Naive thymus-derived CD4-positive, alpha-beta T cell (primary cell): ENCODE measurements at regions not wholly inside any gene's neighbourhood (a gene's known extent, or its start where the extent isn't known, plus 50 kb on each side); places are given as distances from the start of the nearest gene placed in this dataset.

Experiments
- ATAC-seq: fragments of 150-1000 bp; cut with Tn5 transposase; 2 replicates; pipeline ENCODE4 v1.10.0; 2021; ENCODE audit warnings: mild to moderate bottlenecking, moderate library complexity
- CTCF ChIA-PET: fragments of 350-600 bp; sonication (Branson Sonifier 250); formaldehyde crosslinking; loops from one replicate; lab custom pipeline; 2021; ENCODE audit warnings: antibody characterized with exemption; lab: Charles Lee
- POLR2A ChIA-PET: fragments of 350-600 bp; sonication (Branson Sonifier 250); formaldehyde crosslinking; loops from one replicate; lab custom pipeline; 2021; ENCODE audit warnings: antibody characterized with exemption, inconsistent platforms; lab: Charles Lee
- DNase-seq, 9 donors: peaks; one replicate each; pipeline versions ENCODE4 v3.0.0 to v3.0.0-alpha.2; 2020 to 2022; ENCODE audit warnings: mixed read lengths in 1 of 9
- H3K27ac ChIP-seq: one replicate; pipeline ENCODE4 v1.7.0; 2013; ENCODE audit warnings: mild to moderate bottlenecking, low read depth, low read length, moderate library complexity
- H3K27me3 ChIP-seq, 2 donors: one replicate each; pipeline ENCODE4 v1.7.0; 2013; ENCODE audit warnings: low read length in 2 of 2, mild to moderate bottlenecking in 2 of 2, moderate library complexity in 2 of 2; ENCODE audit not compliant: control insufficient read depth in 2 of 2, insufficient read depth in 2 of 2
- H3K36me3 ChIP-seq, 3 experiments: 1 replicate in 2 of 3; 2 replicates in 1 of 3; pipeline ENCODE4 v1.7.0; 2013; ENCODE audit warnings: low read length in 3 of 3, mild to moderate bottlenecking in 3 of 3, moderate library complexity in 1 of 3; ENCODE audit not compliant: insufficient read depth in 3 of 3, control insufficient read depth in 2 of 3
- H3K4me1 ChIP-seq, 2 donors: one replicate each; pipeline ENCODE4 v1.7.0; 2013; ENCODE audit warnings: low read length in 2 of 2, mild to moderate bottlenecking in 2 of 2, moderate library complexity in 1 of 2; ENCODE audit not compliant: control insufficient read depth in 2 of 2, insufficient read depth in 2 of 2
- H3K4me3 ChIP-seq: 2 replicates; pipeline ENCODE4 v1.7.0; 2013; ENCODE audit warnings: mild to moderate bottlenecking, low read length
- H3K9me3 ChIP-seq, 3 experiments: 1 replicate in 2 of 3; 2 replicates in 1 of 3; pipeline ENCODE4 v1.7.0; 2013; ENCODE audit warnings: low read length in 3 of 3; ENCODE audit not compliant: control insufficient read depth in 2 of 3
- H3K27ac Mint-ChIP-seq, 9 donors: one replicate each; pipeline ENCODE4 v1.8.0; 2020 to 2022; ENCODE audit warnings: mixed read lengths in 9 of 9, mild to moderate bottlenecking in 8 of 9, moderate library complexity in 5 of 9, inconsistent platforms in 2 of 9
- H3K27me3 Mint-ChIP-seq, 5 donors: one replicate each; pipeline ENCODE4 v1.8.0; 2021 to 2022; ENCODE audit warnings: mixed read lengths in 5 of 5, mild to moderate bottlenecking in 1 of 5
- H3K36me3 Mint-ChIP-seq, 5 donors: one replicate each; pipeline ENCODE4 v1.8.0; 2020 to 2022; ENCODE audit warnings: mixed read lengths in 5 of 5, mild to moderate bottlenecking in 3 of 5, inconsistent platforms in 1 of 5
- H3K4me1 Mint-ChIP-seq, 7 donors: one replicate each; pipeline ENCODE4 v1.8.0; 2020 to 2022; ENCODE audit warnings: mixed read lengths in 7 of 7, mild to moderate bottlenecking in 3 of 7, inconsistent platforms in 1 of 7
- H3K4me3 Mint-ChIP-seq, 10 donors: one replicate each; pipeline ENCODE4 v1.8.0; 2020 to 2022; ENCODE audit warnings: mild to moderate bottlenecking in 10 of 10, mixed read lengths in 10 of 10, moderate library complexity in 6 of 10, inconsistent platforms in 2 of 10
- H3K9me3 Mint-ChIP-seq, 11 donors: one replicate each; pipeline ENCODE4 v1.8.0; 2020 to 2022; ENCODE audit warnings: mixed read lengths in 11 of 11, mild to moderate bottlenecking in 4 of 11, inconsistent platforms in 1 of 11, moderate library complexity in 1 of 11
- intact Hi-C, 2 donors: fragments of 100-400 bp; cut with micrococcal nuclease; formaldehyde crosslinking; loops; one replicate each; pipeline ENCODE4 v1.15.1; 2023

DNA sequence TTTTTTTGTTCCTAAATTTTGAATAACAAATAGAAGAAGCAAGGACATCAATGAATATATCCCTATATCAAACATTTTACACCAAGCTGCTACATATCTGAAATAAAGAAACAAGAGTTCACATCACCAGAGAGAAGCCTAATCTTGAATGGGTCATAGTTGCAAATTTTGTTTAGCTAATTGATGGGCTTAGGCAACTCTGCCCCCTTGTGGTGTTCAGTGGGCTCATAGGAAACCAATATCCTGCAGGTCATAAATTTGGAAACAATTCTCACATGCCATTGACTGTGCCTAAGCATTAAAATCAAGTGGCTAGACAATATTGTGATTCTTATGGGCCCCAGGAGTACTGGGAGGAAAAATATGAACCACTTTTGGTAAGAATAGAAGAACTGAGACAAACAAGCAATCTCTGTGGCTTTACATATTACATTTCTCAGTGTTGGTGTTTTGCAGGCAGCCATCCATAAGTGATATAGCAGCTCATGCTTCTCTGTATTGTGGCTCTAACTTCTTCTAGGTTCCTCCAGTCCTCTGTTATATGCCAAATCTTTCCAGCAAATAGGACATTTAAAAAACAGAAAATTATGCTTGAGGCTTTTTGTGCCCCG is 1262.8 kb upstream of the PRMT6 start:
- Mint-ChIP-seq H3K27me3 (no peaks in the 10 kb centered on the region), H3K27ac (no peak overlapping the region), H3K9me3 (peaks cover 0 to 17% (median 7%) of the 10 kb centered on the region in 11 donors), H3K36me3 (no peaks in the 10 kb centered on the region), H3K4me1 (no peaks in the 10 kb centered on the region), H3K4me3 (no peak overlapping the region)
- CTCF ChIA-PET, result no interaction called here
- Histone ChIP-seq H3K36me3 (no peaks in the 10 kb centered on the region), H3K27me3 (no peaks in the 10 kb centered on the region), H3K27ac (no peak overlapping the region), H3K9me3 (no peaks in the 10 kb centered on the region), H3K4me1 (no peaks in the 10 kb centered on the region), H3K4me3 (no peak overlapping the region)
- no peak for ATAC-seq
- POLR2A ChIA-PET, result no interaction called here
- no peak for DNase-seq
- intact Hi-C loops, result no loop called here

GRCh38 chr1:105795741-105796140 is 1260.7 kb upstream of the PRMT6 start:
- H3K36me3 Mint-ChIP-seq, result no peaks in the 10 kb centered on the region
- H3K9me3 Mint-ChIP-seq, result peaks cover 0 to 20% (median 10%) of the 10 kb centered on the region in 11 donors
- POLR2A ChIA-PET, result no interaction called here
- no peaks in the 10 kb centered on the region for H3K27me3 Mint-ChIP-seq
- no peaks in the 10 kb centered on the region for H3K4me1 Mint-ChIP-seq
- H3K36me3 ChIP-seq, result no peaks in the 10 kb centered on the region
- H3K9me3 ChIP-seq, result no peaks in the 10 kb centered on the region
- CTCF ChIA-PET, result interaction anchor here (0.7 kb wide), 1 partner anchor 399 kb away, joined by 3 read pairs; no protein-coding TSS in a partner anchor
- no peak overlapping the region for H3K27ac Mint-ChIP-seq
- no peak overlapping the region for H3K4me3 Mint-ChIP-seq
- H3K4me1 ChIP-seq, result no peaks in the 10 kb centered on the region
- no peak overlapping the region for H3K4me3 ChIP-seq
- H3K27me3 ChIP-seq, result no peaks in the 10 kb centered on the region
- ATAC-seq (no peak), DNase-seq (no peak)
- no peak overlapping the region for H3K27ac ChIP-seq
- intact Hi-C loops, result no loop called here

- no peaks in the 10 kb centered on the region for H3K36me3 ChIP-seq
- ChIA-PET CTCF (no interaction called here), POLR2A (no interaction called here)
- no peak overlapping the region for H3K4me3 Mint-ChIP-seq
- no peak overlapping the region for H3K4me3 ChIP-seq
- H3K9me3 Mint-ChIP-seq, result peaks cover 0 to 24% (median 9%) of the 10 kb centered on the region in 11 donors
- H3K9me3 ChIP-seq, result no peaks in the 10 kb centered on the region
- no peaks in the 10 kb centered on the region for H3K4me1 Mint-ChIP-seq
- no peak overlapping the region for H3K27ac ChIP-seq
- H3K27me3 Mint-ChIP-seq, result no peaks in the 10 kb centered on the region
- no peak overlapping the region for H3K27ac Mint-ChIP-seq
- H3K36me3 Mint-ChIP-seq, result no peaks in the 10 kb centered on the region
- H3K4me1 ChIP-seq, result no peaks in the 10 kb centered on the region
- DNase-seq, result no peak
- no peak for ATAC-seq
- H3K27me3 ChIP-seq, result no peaks in the 10 kb centered on the region
- intact Hi-C loops, result no loop called here
Measured at GRCh38 chr1:105830571-105831146, 1225.8 kb upstream of the PRMT6 start.

GRCh38 chr1:105838071-105838470 is 1218.4 kb upstream of the PRMT6 start:
- H3K27me3 Mint-ChIP-seq, result no peaks in the 10 kb centered on the region
- H3K9me3 Mint-ChIP-seq, result peaks cover 3 to 35% (median 11%) of the 10 kb centered on the region in 11 donors
- Histone ChIP-seq H3K27ac (no peak overlapping the region), H3K4me3 (no peak overlapping the region), H3K9me3 (peaks cover 0 to 9% (median 0%) of the 10 kb centered on the region in 3 experiments), H3K4me1 (no peaks in the 10 kb centered on the region), H3K27me3 (no peaks in the 10 kb centered on the region), H3K36me3 (no peaks in the 10 kb centered on the region)
- intact Hi-C loops, result no loop called here
- no peak overlapping the region for H3K4me3 Mint-ChIP-seq
- H3K27ac Mint-ChIP-seq, result no peak overlapping the region
- ChIA-PET CTCF (no interaction called here), POLR2A (no interaction called here)
- DNase-seq, result no peak
- no peaks in the 10 kb centered on the region for H3K36me3 Mint-ChIP-seq
- no peak for ATAC-seq
- no peaks in the 10 kb centered on the region for H3K4me1 Mint-ChIP-seq

DNA sequence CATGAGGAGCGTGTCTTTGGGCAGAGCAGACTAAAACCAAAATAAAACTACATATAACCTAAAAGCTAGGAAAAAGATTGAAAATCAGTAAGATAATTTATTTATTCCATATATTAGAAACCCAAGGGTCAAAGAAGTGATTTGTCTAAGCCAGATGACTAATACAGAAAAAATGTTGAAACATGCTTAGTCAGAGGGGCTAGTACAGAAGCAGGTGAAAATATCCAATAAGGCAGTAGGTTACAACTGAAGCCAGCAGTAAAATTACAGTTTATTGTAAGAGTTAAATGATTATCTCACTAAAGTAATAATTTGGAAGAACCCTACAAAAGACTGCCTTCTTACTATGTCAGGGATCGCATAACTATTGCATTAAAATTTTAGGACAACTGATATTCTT is 1190.9 kb upstream of the PRMT6 start:
- Histone ChIP-seq H3K4me1 (no peaks in the 10 kb centered on the region), H3K9me3 (peaks cover 0 to 2% (median 0%) of the 10 kb centered on the region in 3 experiments), H3K27me3 (no peaks in the 10 kb centered on the region), H3K36me3 (no peaks in the 10 kb centered on the region), H3K4me3 (no peak overlapping the region), H3K27ac (no peak overlapping the region)
- H3K9me3 Mint-ChIP-seq, result peaks cover 0 to 24% (median 8%) of the 10 kb centered on the region in 11 donors
- no peak overlapping the region for H3K4me3 Mint-ChIP-seq
- CTCF ChIA-PET, result no interaction called here
- no peak overlapping the region for H3K27ac Mint-ChIP-seq
- POLR2A ChIA-PET, result no interaction called here
- no peak for DNase-seq
- no peaks in the 10 kb centered on the region for H3K4me1 Mint-ChIP-seq
- intact Hi-C loops, result no loop called here
- no peak for ATAC-seq
- no peaks in the 10 kb centered on the region for H3K27me3 Mint-ChIP-seq
- H3K36me3 Mint-ChIP-seq, result no peaks in the 10 kb centered on the region

GRCh38 chr1:105872817-105873216 is 1183.7 kb upstream of the PRMT6 start:
- POLR2A ChIA-PET, result no interaction called here
- ATAC-seq, result no peak
- intact Hi-C loops, result no loop called here

GRCh38 chr1:105874621-105875020 is 1181.9 kb upstream of the PRMT6 start:
- Histone ChIP-seq H3K27ac (no peak overlapping the region), H3K9me3 (no peaks in the 10 kb centered on the region), H3K4me1 (no peaks in the 10 kb centered on the region), H3K36me3 (no peaks in the 10 kb centered on the region), H3K27me3 (no peaks in the 10 kb centered on the region), H3K4me3 (no peak overlapping the region)
- DNase-seq (no peak), ATAC-seq (no peak)
- Mint-ChIP-seq H3K36me3 (no peaks in the 10 kb centered on the region), H3K27ac (no peak overlapping the region), H3K4me1 (no peaks in the 10 kb centered on the region), H3K9me3 (peaks cover 5 to 22% (median 10%) of the 10 kb centered on the region in 11 donors), H3K4me3 (no peak overlapping the region), H3K27me3 (no peaks in the 10 kb centered on the region)
- ChIA-PET POLR2A (no interaction called here), CTCF (no interaction called here)
- intact Hi-C loops, result no loop called here

More at GRCh38 chr1:105872817-105873216, 1183.7 kb upstream of the PRMT6 start:
- H3K4me3 Mint-ChIP-seq, result no peak overlapping the region
- no peaks in the 10 kb centered on the region for H3K36me3 Mint-ChIP-seq
- DNase-seq, result no peak
- Histone ChIP-seq H3K4me3 (no peak overlapping the region), H3K4me1 (no peaks in the 10 kb centered on the region), H3K36me3 (no peaks in the 10 kb centered on the region), H3K27me3 (no peaks in the 10 kb centered on the region), H3K27ac (no peak overlapping the region), H3K9me3 (no peaks in the 10 kb centered on the region)
- no peaks in the 10 kb centered on the region for H3K27me3 Mint-ChIP-seq
- CTCF ChIA-PET, result interaction anchor here (0.7 kb wide), 1 partner anchor 40 kb away, joined by 4 read pairs; no protein-coding TSS in a partner anchor
- H3K4me1 Mint-ChIP-seq, result no peaks in the 10 kb centered on the region
- H3K27ac Mint-ChIP-seq, result no peak overlapping the region
- peaks cover 2 to 24% (median 5%) of the 10 kb centered on the region in 11 donors for H3K9me3 Mint-ChIP-seq
